Mesothelial cell of epicardium (in vitro differentiated cells): ENCODE measurements at regions not wholly inside any gene's neighbourhood (a gene's known extent, or its start where the extent isn't known, plus 50 kb on each side); places are given as distances from the start of the nearest gene placed in this dataset.
A peak's percentile ranks its signal among the peaks of the same experiment; 100 is the strongest.

Experiments
- DNase-seq, 2 experiments: peaks; one replicate each; pipeline ENCODE4 v3.0.0; 2021; ENCODE audit warnings: low spot score in 2 of 2; ENCODE audit not compliant: unreplicated experiment in 2 of 2
- H3K27ac Mint-ChIP-seq: 2 replicates; pipeline ENCODE4 v1.8.0; 2021; ENCODE audit warnings: mixed read lengths
- H3K27me3 Mint-ChIP-seq: 2 replicates; pipeline ENCODE4 v1.8.0; 2021; ENCODE audit warnings: low read depth, mixed read lengths
- H3K36me3 Mint-ChIP-seq: 2 replicates; pipeline ENCODE4 v1.8.0; 2021; ENCODE audit warnings: mixed read lengths
- H3K4me1 Mint-ChIP-seq: 2 replicates; pipeline ENCODE4 v1.8.0; 2021; ENCODE audit warnings: mixed read lengths
- H3K4me3 Mint-ChIP-seq: 2 replicates; pipeline ENCODE4 v1.8.0; 2021; ENCODE audit warnings: mild to moderate bottlenecking, moderate library complexity, mixed read lengths
- H3K9me3 Mint-ChIP-seq: 2 replicates; pipeline ENCODE4 v1.8.0; 2021; ENCODE audit warnings: mixed read lengths
- TF ChIP-seq, protein P1 (sequence below): fragments of 200-600 bp; sonication (generic); IDR thresholded peaks from one replicate; pipeline ENCODE4 v1.5.0; 2021; ENCODE audit warnings: antibody characterized with exemption; ENCODE audit not compliant: unreplicated experiment

DNA sequence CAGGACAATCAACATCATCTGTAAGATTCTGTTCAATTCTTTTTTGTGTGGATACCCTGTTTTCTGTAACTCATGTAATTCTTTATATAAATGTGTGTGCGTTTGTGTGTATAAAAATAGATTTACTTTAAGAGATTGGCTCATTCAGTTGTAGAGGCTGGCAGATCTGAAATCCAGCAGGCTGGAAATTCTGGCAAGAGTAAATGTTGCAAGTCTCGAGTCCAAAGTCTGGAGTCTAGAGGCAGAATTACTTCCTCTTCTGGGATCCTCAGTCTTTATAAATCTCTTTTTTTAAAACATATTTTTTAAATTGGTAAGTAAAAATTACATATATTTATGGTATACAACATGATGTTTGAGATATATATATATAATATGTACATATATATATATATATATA is 202.1 kb upstream of the TMEM161B start:
- no peak overlapping the region for H3K4me3 Mint-ChIP-seq
- peaks cover 10% of the 10 kb centered on the region for H3K9me3 Mint-ChIP-seq
- no peaks in the 10 kb centered on the region for H3K4me1 Mint-ChIP-seq

DNA sequence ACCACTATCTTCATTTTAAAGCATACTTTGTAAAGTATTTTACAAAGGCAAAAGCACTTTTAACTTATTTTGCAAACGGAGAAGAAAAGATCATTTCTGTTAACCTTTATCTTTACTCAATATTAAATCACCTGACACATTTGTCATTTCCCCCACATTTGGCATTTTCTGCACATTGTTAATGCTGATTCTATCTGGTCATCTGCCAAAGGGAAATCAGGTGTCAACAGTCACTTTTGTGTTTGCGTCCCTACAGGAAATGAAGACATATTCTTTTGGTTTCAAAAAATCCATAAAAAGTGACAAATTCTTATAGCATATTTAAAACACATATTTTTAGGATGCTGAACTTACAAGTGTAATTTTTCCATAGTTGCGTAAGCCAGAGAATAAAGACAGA is 191.3 kb upstream of the TMEM161B start:
- Mint-ChIP-seq H3K36me3 (no peaks in the 10 kb centered on the region), H3K27ac (no peak overlapping the region), H3K4me1 (no peaks in the 10 kb centered on the region), H3K4me3 (no peak overlapping the region), H3K9me3 (no peaks in the 10 kb centered on the region), H3K27me3 (peaks cover 9% of the 10 kb centered on the region)
- TF ChIP-seq, protein P1, sequence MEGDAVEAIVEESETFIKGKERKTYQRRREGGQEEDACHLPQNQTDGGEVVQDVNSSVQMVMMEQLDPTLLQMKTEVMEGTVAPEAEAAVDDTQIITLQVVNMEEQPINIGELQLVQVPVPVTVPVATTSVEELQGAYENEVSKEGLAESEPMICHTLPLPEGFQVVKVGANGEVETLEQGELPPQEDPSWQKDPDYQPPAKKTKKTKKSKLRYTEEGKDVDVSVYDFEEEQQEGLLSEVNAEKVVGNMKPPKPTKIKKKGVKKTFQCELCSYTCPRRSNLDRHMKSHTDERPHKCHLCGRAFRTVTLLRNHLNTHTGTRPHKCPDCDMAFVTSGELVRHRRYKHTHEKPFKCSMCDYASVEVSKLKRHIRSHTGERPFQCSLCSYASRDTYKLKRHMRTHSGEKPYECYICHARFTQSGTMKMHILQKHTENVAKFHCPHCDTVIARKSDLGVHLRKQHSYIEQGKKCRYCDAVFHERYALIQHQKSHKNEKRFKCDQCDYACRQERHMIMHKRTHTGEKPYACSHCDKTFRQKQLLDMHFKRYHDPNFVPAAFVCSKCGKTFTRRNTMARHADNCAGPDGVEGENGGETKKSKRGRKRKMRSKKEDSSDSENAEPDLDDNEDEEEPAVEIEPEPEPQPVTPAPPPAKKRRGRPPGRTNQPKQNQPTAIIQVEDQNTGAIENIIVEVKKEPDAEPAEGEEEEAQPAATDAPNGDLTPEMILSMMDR: no peak
- no peak for DNase-seq

More for the DNA sequence above, 202.1 kb upstream of the TMEM161B start:
- no peak for DNase-seq
- Mint-ChIP-seq H3K27ac (no peak overlapping the region), H3K27me3 (no peaks in the 10 kb centered on the region), H3K36me3 (no peaks in the 10 kb centered on the region)
- TF ChIP-seq, protein P1: no peak

DNA sequence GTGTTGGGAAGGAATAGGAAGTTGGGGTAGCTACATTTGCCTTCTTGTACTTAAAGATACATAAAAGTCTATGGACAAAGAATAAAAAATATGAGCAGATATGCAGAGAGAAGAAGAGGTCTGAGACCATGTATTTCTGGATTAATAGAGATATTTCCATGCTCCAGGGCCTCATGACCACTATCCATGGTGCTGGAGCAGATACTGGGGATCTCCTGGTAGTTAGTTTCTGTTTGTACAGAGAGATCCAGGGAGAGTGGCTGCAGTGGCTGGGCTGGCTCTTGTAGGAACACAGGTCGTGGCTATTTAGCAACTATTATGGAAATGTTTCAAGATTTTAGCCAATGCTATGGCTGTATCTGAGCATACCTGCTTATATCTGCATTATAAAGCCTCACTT is 184.2 kb upstream of the TMEM161B start:
- peak in 1 of 2 experiments; percentile 39 for DNase-seq
- Mint-ChIP-seq H3K4me3 (no peak overlapping the region), H3K27me3 (no peaks in the 10 kb centered on the region), H3K27ac (no peak overlapping the region), H3K4me1 (no peaks in the 10 kb centered on the region), H3K9me3 (no peaks in the 10 kb centered on the region), H3K36me3 (no peaks in the 10 kb centered on the region)
- TF ChIP-seq, protein P1: no peak

DNA sequence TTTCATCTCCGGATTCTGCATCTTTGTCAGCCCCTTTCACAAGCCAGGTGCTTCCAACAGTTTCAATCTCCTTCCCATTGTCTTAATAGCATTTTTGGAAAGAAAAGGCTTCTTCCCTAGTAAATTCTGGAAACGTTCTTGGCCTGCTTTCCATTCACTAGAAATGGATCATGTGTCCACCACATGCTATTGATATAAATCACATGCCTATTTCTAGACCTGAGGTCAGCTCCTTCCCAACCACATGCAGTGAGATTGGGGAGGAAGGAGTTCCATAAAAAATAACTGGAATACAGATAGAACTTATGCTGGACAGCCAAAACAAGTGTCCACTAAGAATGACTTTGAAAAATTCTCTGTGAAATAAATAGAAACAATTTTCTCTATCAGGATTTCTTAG is 181.6 kb upstream of the TMEM161B start:
- DNase-seq: no peak
- TF ChIP-seq, protein P1: no peak
- Mint-ChIP-seq H3K4me1 (no peaks in the 10 kb centered on the region), H3K36me3 (no peaks in the 10 kb centered on the region), H3K4me3 (no peak overlapping the region), H3K27me3 (no peaks in the 10 kb centered on the region), H3K9me3 (no peaks in the 10 kb centered on the region), H3K27ac (no peak overlapping the region)

DNA sequence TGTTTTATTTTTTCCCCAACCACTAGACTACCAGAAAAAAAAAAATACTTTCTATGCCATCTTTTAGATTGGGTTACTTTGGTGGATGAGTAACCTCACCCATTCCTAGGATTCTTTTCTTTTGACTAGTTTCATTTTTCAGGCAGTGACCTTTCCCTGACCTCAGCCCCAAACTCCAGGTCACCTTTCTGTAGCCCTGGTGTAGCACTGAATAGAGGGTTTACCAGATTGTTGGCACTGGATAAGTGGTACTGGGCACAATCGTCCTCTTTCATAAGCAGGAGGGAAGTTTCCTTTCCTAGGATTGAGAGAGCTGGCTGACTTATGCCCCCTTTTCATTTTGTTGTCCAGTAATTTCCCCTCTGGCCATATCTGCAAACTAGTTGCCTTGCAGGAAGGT is 169.4 kb upstream of the TMEM161B start:
- no peaks in the 10 kb centered on the region for H3K4me1 Mint-ChIP-seq
- H3K36me3 Mint-ChIP-seq: no peaks in the 10 kb centered on the region
- no peak overlapping the region for H3K27ac Mint-ChIP-seq
- H3K9me3 Mint-ChIP-seq: peaks cover 4% of the 10 kb centered on the region
- DNase-seq: no peak
- TF ChIP-seq, protein P1: no peak
- no peak overlapping the region for H3K4me3 Mint-ChIP-seq
- no peaks in the 10 kb centered on the region for H3K27me3 Mint-ChIP-seq

DNA sequence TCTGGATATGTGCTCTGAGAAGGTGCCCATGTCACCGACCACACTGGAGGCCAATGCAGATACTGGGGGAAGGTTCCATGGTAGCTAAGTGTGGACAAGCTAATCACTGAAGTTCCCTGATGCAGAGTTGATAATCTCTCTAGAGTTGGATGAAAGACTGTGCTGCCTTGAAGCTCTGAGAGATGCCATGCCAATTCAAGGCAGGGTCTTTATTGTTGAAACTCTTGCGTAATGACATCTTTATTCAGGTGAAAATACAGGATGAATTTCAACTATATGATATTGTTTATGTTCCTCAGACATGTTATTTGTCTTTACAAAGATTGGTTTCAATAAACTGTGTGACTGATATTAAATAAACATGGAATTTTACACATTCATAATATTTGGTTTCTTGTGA is 167.6 kb upstream of the TMEM161B start:
- H3K27me3 Mint-ChIP-seq: no peaks in the 10 kb centered on the region
- no peak overlapping the region for H3K27ac Mint-ChIP-seq
- no peaks in the 10 kb centered on the region for H3K36me3 Mint-ChIP-seq
- peaks cover 4% of the 10 kb centered on the region for H3K9me3 Mint-ChIP-seq
- H3K4me1 Mint-ChIP-seq: no peaks in the 10 kb centered on the region
- H3K4me3 Mint-ChIP-seq: no peak overlapping the region
- TF ChIP-seq, protein P1: no peak
- no peak for DNase-seq
